B cell (primary cell): ENCODE measurements at regions not wholly inside any gene's neighbourhood (a gene's known extent, or its start where the extent isn't known, plus 50 kb on each side); places are given as distances from the start of the nearest gene placed in this dataset.

Experiments used
- ATAC-seq: fragments of 200-7000 bp; cut with Tn5 transposase; one replicate; pipeline ENCODE4 v1.10.0; 2021; ENCODE audit warnings: low read depth, mild to moderate bottlenecking, moderate number of reproducible peaks, moderate library complexity
- CTCF ChIA-PET: fragments of 350-600 bp; sonication (Branson Sonifier 250); formaldehyde crosslinking; loops from one replicate; lab custom pipeline; 2021; ENCODE audit warnings: antibody characterized with exemption, inconsistent platforms; lab: Charles Lee
- POLR2A ChIA-PET: fragments of 350-600 bp; sonication (Branson Sonifier 250); formaldehyde crosslinking; loops from one replicate; lab custom pipeline; 2021; ENCODE audit warnings: antibody characterized with exemption; lab: Charles Lee
- DNase-seq: peaks from one replicate; pipeline ENCODE4 v3.0.0; 2013
- H2AFZ ChIP-seq: 2 replicates; pipeline ENCODE4 v1.6.1; 2012; ENCODE audit warnings: mild to moderate bottlenecking, low read depth, low read length; ENCODE audit not compliant: insufficient read depth, poor library complexity, severe bottlenecking
- H3K27ac ChIP-seq, 2 donors: 1 replicate in 1 of 2; 2 replicates in 1 of 2; pipeline ENCODE4 v1.5.1; 2012 to 2013; ENCODE audit warnings: low read length in 2 of 2, mild to moderate bottlenecking in 2 of 2, moderate library complexity in 1 of 2
- H3K27me3 ChIP-seq, 4 experiments: fragments of 200-600 bp in 1 of 4; sonication (generic) in 1 of 4; replicated peaks in 1 of 4; 1 replicate in 2 of 4; 2 replicates in 2 of 4; pipeline versions ENCODE4 v1.6.1 to v1.7.0; 2013 to 2016; ENCODE audit warnings: low read length in 3 of 4, mild to moderate bottlenecking in 2 of 4, mixed read lengths in 1 of 4, moderate library complexity in 1 of 4; ENCODE audit not compliant: insufficient read depth in 4 of 4, control insufficient read depth in 3 of 4; ENCODE audit errors: control extremely low read depth in 1 of 4
- H3K36me3 ChIP-seq, 2 experiments: replicated peaks in 1 of 2; 1 replicate in 1 of 2; 2 replicates in 1 of 2; pipeline versions ENCODE4 v1.6.1 to v1.7.1; 2013; ENCODE audit warnings: low read length in 1 of 2; ENCODE audit not compliant: insufficient read depth in 2 of 2, control insufficient read depth in 1 of 2; ENCODE audit errors: control extremely low read depth in 1 of 2, extremely low read depth in 1 of 2
- H3K4me1 ChIP-seq, 2 donors: fragments of 200-600 bp in 1 of 2; sonication (generic) in 1 of 2; 1 replicate in 1 of 2; 2 replicates in 1 of 2; pipeline versions ENCODE4 v1.5.1 to v1.6.1; 2013 to 2017; ENCODE audit warnings: low read length in 2 of 2; ENCODE audit not compliant: control insufficient read depth in 2 of 2, insufficient read depth in 2 of 2
- H3K4me2 ChIP-seq: replicated peaks from 2 replicates; pipeline ENCODE3; 2012; ENCODE audit warnings: mild to moderate bottlenecking, low read depth, low read length; ENCODE audit not compliant: poor library complexity, severe bottlenecking
- H3K4me3 ChIP-seq, 5 experiments: fragments of 200-600 bp in 1 of 5; sonication (generic) in 1 of 5; 1 replicate in 3 of 5; 2 replicates in 2 of 5; pipeline versions ENCODE4 v1.5.1 to v1.7.0; 2011 to 2016; ENCODE audit warnings: low read length in 4 of 5, mild to moderate bottlenecking in 4 of 5, low read depth in 2 of 5, control low read depth in 1 of 5, moderate library complexity in 1 of 5; ENCODE audit not compliant: insufficient read depth in 1 of 5; ENCODE audit errors: control extremely low read depth in 1 of 5, extremely low read depth in 1 of 5
- H3K79me2 ChIP-seq: fragments of 200-600 bp; sonication (generic); one replicate; pipeline ENCODE4 v1.6.0; 2016; ENCODE audit warnings: low read length; ENCODE audit not compliant: control insufficient read depth, insufficient read depth
- H3K9ac ChIP-seq: fragments of 200-600 bp; sonication (generic); 2 replicates; pipeline ENCODE4 v1.6.1; 2017; ENCODE audit warnings: mild to moderate bottlenecking, low read length, moderate library complexity
- H3K9me3 ChIP-seq, 3 donors: one replicate each; pipeline versions ENCODE4 v1.6.1 to v1.7.1; 2013; ENCODE audit warnings: low read length in 2 of 3; ENCODE audit not compliant: control insufficient read depth in 2 of 3, insufficient read depth in 1 of 3; ENCODE audit errors: control extremely low read depth in 1 of 3
- H4K20me1 ChIP-seq: 2 replicates; pipeline ENCODE4 v1.6.0; 2012; ENCODE audit warnings: mild to moderate bottlenecking, low read length; ENCODE audit not compliant: insufficient read depth, control insufficient read depth, poor library complexity, severe bottlenecking
- H3K27ac Mint-ChIP-seq: one replicate; pipeline ENCODE4 v1.8.0; 2021; ENCODE audit warnings: mixed read lengths
- H3K27me3 Mint-ChIP-seq: one replicate; pipeline ENCODE4 v1.8.0; 2021; ENCODE audit warnings: mixed read lengths
- H3K4me1 Mint-ChIP-seq: one replicate; pipeline ENCODE4 v1.8.0; 2021; ENCODE audit warnings: mixed read lengths
- H3K4me3 Mint-ChIP-seq: one replicate; pipeline ENCODE4 v1.8.0; 2021; ENCODE audit warnings: mixed read lengths
- H3K9me3 Mint-ChIP-seq: one replicate; pipeline ENCODE4 v1.8.0; 2022; ENCODE audit warnings: mixed read lengths; ENCODE audit not compliant: insufficient read depth
- EZH2 ChIP-seq: IDR thresholded peaks from 2 replicates; pipeline ENCODE4 v1.6.1; 2012; ENCODE audit warnings: borderline replicate concordance, low read depth, mild to moderate bottlenecking, moderate library complexity, low read length; ENCODE audit not compliant: insufficient read depth, poor library complexity, severe bottlenecking
- WGBS: methylation state at CpG from one replicate; pipeline ENCODE4 v1.1.5; 2013; ENCODE audit warnings: missing lambda C conversion rate; ENCODE audit not compliant: insufficient coverage; 5-methylcytosine and 5-hydroxymethylcytosine counted together
- intact Hi-C: fragments of 100-400 bp; cut with micrococcal nuclease; formaldehyde crosslinking; loops from one replicate; pipeline ENCODE4 v1.10.0; 2022
- TF ChIP-seq, protein P1 (sequence below): fragments of 200-600 bp; IDR thresholded peaks from one replicate; pipeline ENCODE4 v1.8.0; 2022; ENCODE audit warnings: antibody characterized with exemption, mild to moderate bottlenecking

DNA sequence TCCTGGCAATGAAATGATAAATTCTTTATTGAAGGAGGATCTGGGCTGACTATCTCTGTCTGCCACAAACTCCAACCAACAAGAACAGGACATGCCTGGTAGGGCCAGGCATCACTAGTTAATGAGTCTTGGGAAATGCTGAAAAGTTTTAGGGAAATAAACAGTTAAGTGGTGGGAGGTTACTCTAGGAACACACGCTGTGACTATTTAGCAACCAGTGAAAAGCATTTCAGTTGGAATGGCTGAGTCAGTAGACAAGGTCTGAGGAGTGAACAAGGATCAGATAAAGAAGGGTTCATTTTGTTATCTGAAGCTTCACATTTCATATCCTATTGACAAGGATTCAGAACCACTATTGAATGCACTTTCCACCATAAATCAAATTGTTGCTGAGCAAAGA lies 394.9 kb upstream of the BOD1L1 start:
- H3K27ac Mint-ChIP-seq, result no peak overlapping the region
- no peak for TF ChIP-seq EZH2
- Histone ChIP-seq H3K36me3 (no peaks in the 10 kb centered on the region), H3K4me3 (no peak overlapping the region), H3K9ac (no peak overlapping the region), H3K4me2 (no peak overlapping the region), H4K20me1 (no peaks in the 10 kb centered on the region), H2AFZ (no peak overlapping the region), H3K79me2 (no peaks in the 10 kb centered on the region), H3K4me1 (no peaks in the 10 kb centered on the region), H3K9me3 (no peaks in the 10 kb centered on the region), H3K27ac (no peak overlapping the region), H3K27me3 (no peaks in the 10 kb centered on the region)
- POLR2A ChIA-PET, result no interaction called here
- H3K9me3 Mint-ChIP-seq, result no peaks in the 10 kb centered on the region
- H3K27me3 Mint-ChIP-seq, result no peaks in the 10 kb centered on the region
- no peak for DNase-seq
- intact Hi-C loops, result no loop called here
- WGBS, result no CpG with 5 or more reads among the region's 1 CpG
- CTCF ChIA-PET, result no interaction called here
- ATAC-seq, result no peak
- no peak overlapping the region for H3K4me3 Mint-ChIP-seq
- H3K4me1 Mint-ChIP-seq, result no peaks in the 10 kb centered on the region

DNA sequence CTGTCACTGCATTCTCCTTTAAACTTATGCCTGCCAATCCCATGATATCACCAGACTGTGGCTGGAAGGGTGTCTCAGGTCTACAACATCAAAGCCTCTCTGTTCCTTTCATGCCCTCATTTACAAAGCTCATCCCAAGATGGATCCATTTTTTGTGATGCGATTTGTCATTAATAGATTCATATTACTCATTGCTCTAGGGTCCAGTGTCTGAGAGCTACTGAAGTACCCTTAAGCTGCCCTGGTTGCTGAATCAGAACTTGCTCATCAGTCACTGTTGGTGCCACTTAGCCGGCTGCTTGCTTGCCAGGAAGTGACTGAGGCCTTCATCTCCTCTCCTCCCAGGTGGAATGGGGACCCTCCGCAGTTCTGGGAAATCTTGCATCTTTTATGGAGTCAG lies 395.5 kb upstream of the BOD1L1 start:
- 78% methylated on average over 2 of the region's 3 CpGs for WGBS
- no peaks in the 10 kb centered on the region for H3K27me3 ChIP-seq
- no peak for ATAC-seq
- H3K79me2 ChIP-seq, result no peaks in the 10 kb centered on the region
- H3K4me1 ChIP-seq, result no peaks in the 10 kb centered on the region
- H3K4me2 ChIP-seq, result no peak overlapping the region
- POLR2A ChIA-PET, result no interaction called here
- H3K4me3 ChIP-seq, result no peak overlapping the region
- H3K9me3 ChIP-seq, result no peaks in the 10 kb centered on the region
- Mint-ChIP-seq H3K9me3 (no peaks in the 10 kb centered on the region), H3K27me3 (no peaks in the 10 kb centered on the region), H3K27ac (no peak overlapping the region), H3K4me3 (no peak overlapping the region), H3K4me1 (no peaks in the 10 kb centered on the region)
- H4K20me1 ChIP-seq, result no peaks in the 10 kb centered on the region
- H3K27ac ChIP-seq, result no peak overlapping the region
- H3K36me3 ChIP-seq, result no peaks in the 10 kb centered on the region
- CTCF ChIA-PET, result no interaction called here
- H2AFZ ChIP-seq, result no peak overlapping the region
- no peak for DNase-seq
- intact Hi-C loops, result no loop called here
- no peak overlapping the region for H3K9ac ChIP-seq
- TF ChIP-seq EZH2, result no peak
- TF ChIP-seq, protein P1, sequence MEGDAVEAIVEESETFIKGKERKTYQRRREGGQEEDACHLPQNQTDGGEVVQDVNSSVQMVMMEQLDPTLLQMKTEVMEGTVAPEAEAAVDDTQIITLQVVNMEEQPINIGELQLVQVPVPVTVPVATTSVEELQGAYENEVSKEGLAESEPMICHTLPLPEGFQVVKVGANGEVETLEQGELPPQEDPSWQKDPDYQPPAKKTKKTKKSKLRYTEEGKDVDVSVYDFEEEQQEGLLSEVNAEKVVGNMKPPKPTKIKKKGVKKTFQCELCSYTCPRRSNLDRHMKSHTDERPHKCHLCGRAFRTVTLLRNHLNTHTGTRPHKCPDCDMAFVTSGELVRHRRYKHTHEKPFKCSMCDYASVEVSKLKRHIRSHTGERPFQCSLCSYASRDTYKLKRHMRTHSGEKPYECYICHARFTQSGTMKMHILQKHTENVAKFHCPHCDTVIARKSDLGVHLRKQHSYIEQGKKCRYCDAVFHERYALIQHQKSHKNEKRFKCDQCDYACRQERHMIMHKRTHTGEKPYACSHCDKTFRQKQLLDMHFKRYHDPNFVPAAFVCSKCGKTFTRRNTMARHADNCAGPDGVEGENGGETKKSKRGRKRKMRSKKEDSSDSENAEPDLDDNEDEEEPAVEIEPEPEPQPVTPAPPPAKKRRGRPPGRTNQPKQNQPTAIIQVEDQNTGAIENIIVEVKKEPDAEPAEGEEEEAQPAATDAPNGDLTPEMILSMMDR, result no peak
